ENCODE measurements at regions not wholly inside any gene's neighbourhood (a gene's known extent, or its start where the extent isn't known, plus 50 kb on each side); places are given as distances from the start of the nearest gene placed in this dataset.

DNA sequence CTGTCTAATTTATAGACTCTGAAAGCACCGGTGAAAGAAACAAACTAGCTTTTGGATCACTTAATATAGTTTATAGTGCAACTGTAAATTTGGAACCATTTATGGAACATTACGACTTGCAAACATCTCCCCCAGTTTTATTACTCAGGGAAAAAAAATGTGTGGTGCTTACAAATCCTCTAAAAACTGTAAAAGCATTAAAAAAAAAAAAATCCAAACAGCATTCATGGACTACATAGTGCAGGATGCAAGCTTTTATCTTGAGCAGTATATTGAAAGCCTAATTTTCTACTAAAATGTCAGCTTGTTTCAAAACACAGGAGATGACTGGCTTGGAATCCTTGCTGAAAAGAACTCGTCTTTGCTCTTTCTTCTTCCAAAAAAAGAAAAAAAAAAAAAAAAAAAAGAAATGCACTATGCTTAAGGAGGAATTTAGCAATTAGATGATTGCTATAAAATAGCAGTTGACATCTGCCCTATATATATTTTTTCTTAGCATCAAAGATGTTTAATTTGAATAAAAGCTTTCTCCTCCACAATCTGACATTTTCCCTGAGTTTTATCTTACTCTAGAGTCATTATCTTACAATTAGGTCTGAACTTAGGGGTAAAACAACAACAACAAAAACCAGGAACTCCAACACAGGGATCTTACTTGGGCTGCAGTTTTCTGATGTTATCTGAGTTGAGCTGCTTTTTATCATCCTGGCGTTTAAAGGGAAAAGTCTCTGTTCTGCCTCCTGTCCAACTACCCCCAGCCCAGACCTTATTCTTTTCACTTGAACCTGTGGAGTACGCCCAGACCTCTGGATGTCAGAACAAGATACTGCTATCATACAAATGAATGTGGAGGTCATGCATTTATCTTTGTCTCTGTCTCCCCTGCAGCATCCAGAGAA is 62.6 kb upstream of the PDZRN3 start:
- Histone ChIP-seq H3K27me3 (ENCODE audit: control insufficient read depth, insufficient read depth, low read length) (no peaks in the 10 kb centered on the region), H3K4me3 (ENCODE audit: low read depth, low read length) (no peak overlapping the region), H3K36me3 (ENCODE audit: control insufficient read depth, insufficient read depth, low read length) (no peaks in the 10 kb centered on the region)
- TF ChIP-seq, protein P1, sequence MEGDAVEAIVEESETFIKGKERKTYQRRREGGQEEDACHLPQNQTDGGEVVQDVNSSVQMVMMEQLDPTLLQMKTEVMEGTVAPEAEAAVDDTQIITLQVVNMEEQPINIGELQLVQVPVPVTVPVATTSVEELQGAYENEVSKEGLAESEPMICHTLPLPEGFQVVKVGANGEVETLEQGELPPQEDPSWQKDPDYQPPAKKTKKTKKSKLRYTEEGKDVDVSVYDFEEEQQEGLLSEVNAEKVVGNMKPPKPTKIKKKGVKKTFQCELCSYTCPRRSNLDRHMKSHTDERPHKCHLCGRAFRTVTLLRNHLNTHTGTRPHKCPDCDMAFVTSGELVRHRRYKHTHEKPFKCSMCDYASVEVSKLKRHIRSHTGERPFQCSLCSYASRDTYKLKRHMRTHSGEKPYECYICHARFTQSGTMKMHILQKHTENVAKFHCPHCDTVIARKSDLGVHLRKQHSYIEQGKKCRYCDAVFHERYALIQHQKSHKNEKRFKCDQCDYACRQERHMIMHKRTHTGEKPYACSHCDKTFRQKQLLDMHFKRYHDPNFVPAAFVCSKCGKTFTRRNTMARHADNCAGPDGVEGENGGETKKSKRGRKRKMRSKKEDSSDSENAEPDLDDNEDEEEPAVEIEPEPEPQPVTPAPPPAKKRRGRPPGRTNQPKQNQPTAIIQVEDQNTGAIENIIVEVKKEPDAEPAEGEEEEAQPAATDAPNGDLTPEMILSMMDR (IDR thresholded peaks at IDR 0.05; ENCODE audit: insufficient read depth, low read length, severe bottlenecking) = no peak
- FAIRE-seq = no peak
- DNase-seq (ENCODE audit: low read depth) = no peak

DNA sequence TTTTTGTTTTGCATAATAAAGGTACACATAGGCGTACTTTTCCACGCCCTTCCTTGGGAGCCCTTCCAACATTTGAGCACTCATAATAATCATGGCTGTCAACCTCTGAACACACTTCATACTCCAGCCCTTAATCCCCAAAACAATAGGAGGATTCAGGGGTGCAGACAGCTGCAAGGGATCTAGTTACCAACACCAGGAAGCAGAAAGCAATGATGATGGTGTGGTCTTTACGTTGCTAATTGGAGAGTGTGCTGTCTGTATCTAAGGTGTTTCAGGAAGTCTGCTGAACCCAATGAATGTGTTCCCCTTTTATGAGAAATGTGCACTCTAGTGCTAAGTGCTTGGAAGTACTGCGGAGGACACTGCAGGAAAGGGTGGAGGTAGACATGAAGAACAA is 60.3 kb upstream of the PDZRN3 start:
- FAIRE-seq (no peak), DNase-seq (ENCODE audit: low read depth) (no peak)
- Histone ChIP-seq H3K36me3 (ENCODE audit: control insufficient read depth, insufficient read depth, low read length) (no peaks in the 10 kb centered on the region), H3K4me3 (ENCODE audit: low read depth, low read length) (no peak overlapping the region), H3K27me3 (ENCODE audit: control insufficient read depth, insufficient read depth, low read length) (no peaks in the 10 kb centered on the region)
- TF ChIP-seq, protein P1 (IDR thresholded peaks at IDR 0.05; ENCODE audit: insufficient read depth, low read length, severe bottlenecking) = no peak

DNA sequence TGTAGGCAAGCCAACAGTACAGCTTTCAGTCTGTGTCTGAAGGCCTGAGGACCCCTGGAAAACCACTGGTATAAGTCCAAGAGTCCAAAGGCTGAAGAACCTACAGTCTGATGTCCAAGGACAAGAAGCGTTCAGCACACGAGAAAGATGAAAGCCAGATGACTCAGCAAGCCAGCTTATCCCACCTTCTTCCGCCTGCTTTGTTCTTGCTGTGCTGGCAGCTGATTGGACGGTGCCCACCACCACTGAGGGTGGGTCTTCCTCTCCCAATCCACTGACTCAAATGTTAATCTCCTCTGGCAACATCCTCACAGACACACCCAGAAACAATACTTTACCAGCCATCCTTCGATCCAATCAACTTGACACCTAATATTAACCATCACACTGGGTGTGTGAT is 59.0 kb upstream of the PDZRN3 start:
- Histone ChIP-seq H3K36me3 (ENCODE audit: control insufficient read depth, insufficient read depth, low read length) (no peaks in the 10 kb centered on the region), H3K27me3 (ENCODE audit: control insufficient read depth, insufficient read depth, low read length) (no peaks in the 10 kb centered on the region), H3K4me3 (ENCODE audit: low read depth, low read length) (no peak overlapping the region)
- DNase-seq (ENCODE audit: low read depth) (no peak), FAIRE-seq (no peak)
- TF ChIP-seq, protein P1 (IDR thresholded peaks at IDR 0.05; ENCODE audit: insufficient read depth, low read length, severe bottlenecking) = no peak

DNA sequence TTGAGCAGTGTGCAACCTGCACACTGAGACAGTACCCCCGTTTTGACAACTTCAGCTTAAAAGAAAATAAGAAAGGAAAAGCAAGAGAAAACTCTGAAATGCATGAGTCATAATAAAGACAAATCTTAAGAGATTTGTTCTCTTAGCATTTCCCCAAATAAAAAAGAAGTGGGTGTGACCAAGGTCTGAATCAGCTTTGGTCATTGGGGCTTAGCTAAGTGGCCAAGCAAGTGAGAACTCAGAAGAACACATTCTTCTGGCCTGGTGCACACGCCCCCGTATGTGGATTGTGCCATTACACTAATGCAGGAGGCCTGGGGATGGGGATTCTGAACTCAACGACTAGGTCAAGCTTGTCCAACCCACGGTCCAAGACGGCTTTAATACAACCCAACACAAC is 56.9 kb upstream of the PDZRN3 start:
- peak; percentile 76 for DNase-seq (ENCODE audit: low read depth)
- Histone ChIP-seq H3K27me3 (ENCODE audit: control insufficient read depth, insufficient read depth, low read length) (no peaks in the 10 kb centered on the region), H3K36me3 (ENCODE audit: control insufficient read depth, insufficient read depth, low read length) (no peaks in the 10 kb centered on the region), H3K4me3 (ENCODE audit: low read depth, low read length) (no peak overlapping the region)
- TF ChIP-seq, protein P1 (IDR thresholded peaks at IDR 0.05; ENCODE audit: insufficient read depth, low read length, severe bottlenecking) = no peak
- no peak for FAIRE-seq

DNA sequence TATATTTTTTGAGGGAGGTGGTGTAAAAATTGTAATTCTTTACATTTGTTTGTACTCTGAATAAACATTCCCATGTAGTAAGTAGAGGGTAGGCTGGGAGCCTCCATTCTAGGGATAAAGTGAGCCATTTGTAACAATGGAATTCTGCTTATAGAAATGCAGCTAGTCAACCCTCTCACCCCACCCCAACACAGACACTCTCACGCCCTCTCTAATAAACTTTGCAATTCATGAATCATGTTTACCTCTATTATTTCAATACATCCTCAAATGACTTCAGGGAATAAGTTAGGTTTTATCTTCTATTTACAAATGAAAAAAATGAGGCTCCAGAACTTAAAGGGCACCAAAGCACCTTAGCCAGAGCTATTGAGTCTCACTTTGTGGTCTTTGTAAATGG is 56.5 kb upstream of the PDZRN3 start:
- Histone ChIP-seq H3K4me3 (ENCODE audit: low read depth, low read length) (no peak overlapping the region), H3K27me3 (ENCODE audit: control insufficient read depth, insufficient read depth, low read length) (no peaks in the 10 kb centered on the region), H3K36me3 (ENCODE audit: control insufficient read depth, insufficient read depth, low read length) (no peaks in the 10 kb centered on the region)
- DNase-seq (ENCODE audit: low read depth) = peak; percentile 46
- FAIRE-seq = no peak
- TF ChIP-seq, protein P1 (IDR thresholded peaks at IDR 0.05; ENCODE audit: insufficient read depth, low read length, severe bottlenecking) = no peak
